Memory B cell (primary cell): ENCODE measurements at regions not wholly inside any gene's neighbourhood (a gene's known extent, or its start where the extent isn't known, plus 50 kb on each side); places are given as distances from the start of the nearest gene placed in this dataset.
"Not testable (repeated sequence)": the region's sequence is repeated elsewhere in the genome, so short reads cannot be mapped to it uniquely, and the experiment has no call there.

Experiments used
- ATAC-seq: fragments of 150-1000 bp; cut with Tn5 transposase; 2 replicates; pipeline ENCODE4 v1.10.0; 2021; ENCODE audit warnings: low read depth, mild to moderate bottlenecking, moderate library complexity
- DNase-seq, 2 donors: peaks; one replicate each; pipeline ENCODE4 v3.0.0; 2022; ENCODE audit warnings: low spot score in 2 of 2
- H3K27ac Mint-ChIP-seq: one replicate; pipeline ENCODE4 v1.8.0; 2022; ENCODE audit warnings: mild to moderate bottlenecking, moderate library complexity, mixed read lengths
- H3K27me3 Mint-ChIP-seq: one replicate; pipeline ENCODE4 v1.8.0; 2022; ENCODE audit warnings: mixed read lengths
- H3K36me3 Mint-ChIP-seq: one replicate; pipeline ENCODE4 v1.8.0; 2022; ENCODE audit warnings: mild to moderate bottlenecking, mixed read lengths
- H3K4me1 Mint-ChIP-seq: one replicate; pipeline ENCODE4 v1.8.0; 2022; ENCODE audit warnings: mixed read lengths
- H3K4me3 Mint-ChIP-seq: one replicate; pipeline ENCODE4 v1.8.0; 2022; ENCODE audit warnings: mild to moderate bottlenecking, moderate library complexity, mixed read lengths
- H3K9me3 Mint-ChIP-seq: one replicate; pipeline ENCODE4 v1.8.0; 2022; ENCODE audit warnings: mixed read lengths

GRCh38 chr2:22037274-22037673 lies 913.5 kb downstream of the TDRD15 start:
- Mint-ChIP-seq H3K27ac (no peak overlapping the region), H3K4me1 (no peaks in the 10 kb centered on the region), H3K9me3 (no peaks in the 10 kb centered on the region), H3K36me3 (no peaks in the 10 kb centered on the region), H3K4me3 (no peak overlapping the region), H3K27me3 (no peaks in the 10 kb centered on the region)
- DNase-seq: no peak
- no peak for ATAC-seq

GRCh38 chr2:22043784-22044183 lies 920.0 kb downstream of the TDRD15 start:
- Mint-ChIP-seq H3K27me3 (no peaks in the 10 kb centered on the region), H3K4me1 (no peaks in the 10 kb centered on the region), H3K27ac (no peak overlapping the region), H3K4me3 (no peak overlapping the region), H3K9me3 (no peaks in the 10 kb centered on the region), H3K36me3 (no peaks in the 10 kb centered on the region)
- ATAC-seq (no peak), DNase-seq (no peak)

GRCh38 chr2:22055784-22056620 lies 932.2 kb downstream of the TDRD15 start:
- Mint-ChIP-seq H3K27ac (no peak overlapping the region), H3K27me3 (no peaks in the 10 kb centered on the region), H3K36me3 (no peaks in the 10 kb centered on the region), H3K4me1 (no peaks in the 10 kb centered on the region), H3K4me3 (no peak overlapping the region), H3K9me3 (peaks cover 2% of the 10 kb centered on the region)
- no peak for DNase-seq
- no peak for ATAC-seq

- DNase-seq (no peak), ATAC-seq (no peak)
- Mint-ChIP-seq H3K36me3 (no peaks in the 10 kb centered on the region), H3K27ac (no peak overlapping the region), H3K27me3 (no peaks in the 10 kb centered on the region), H3K4me1 (no peaks in the 10 kb centered on the region), H3K9me3 (no peaks in the 10 kb centered on the region), H3K4me3 (no peak overlapping the region)
Observed at GRCh38 chr2:22056621-22057132, 932.9 kb downstream of the TDRD15 start.

GRCh38 chr2:22062679-22063078 lies 938.9 kb downstream of the TDRD15 start:
- H3K27me3 Mint-ChIP-seq: no peaks in the 10 kb centered on the region
- H3K36me3 Mint-ChIP-seq: no peaks in the 10 kb centered on the region
- no peaks in the 10 kb centered on the region for H3K9me3 Mint-ChIP-seq

GRCh38 chr2:22076454-22076853 lies 952.7 kb downstream of the TDRD15 start:
- ATAC-seq: no peak
- H3K9me3 Mint-ChIP-seq: peaks cover 4% of the 10 kb centered on the region
- H3K27me3 Mint-ChIP-seq: no peaks in the 10 kb centered on the region
- no peak overlapping the region for H3K27ac Mint-ChIP-seq
- no peaks in the 10 kb centered on the region for H3K36me3 Mint-ChIP-seq
- no peaks in the 10 kb centered on the region for H3K4me1 Mint-ChIP-seq
- no peak overlapping the region for H3K4me3 Mint-ChIP-seq
- DNase-seq: no peak

More at GRCh38 chr2:22062679-22063078, 938.9 kb downstream of the TDRD15 start:
- Mint-ChIP-seq H3K27ac (no peak overlapping the region), H3K4me3 (no peak overlapping the region), H3K4me1 (no peaks in the 10 kb centered on the region)
- ATAC-seq (no peak), DNase-seq (no peak)

- no peaks in the 10 kb centered on the region for H3K27me3 Mint-ChIP-seq
- no peaks in the 10 kb centered on the region for H3K36me3 Mint-ChIP-seq
- H3K9me3 Mint-ChIP-seq: no peaks in the 10 kb centered on the region
- H3K27ac Mint-ChIP-seq: no peak overlapping the region
- DNase-seq (no peak), ATAC-seq (no peak)
- no peaks in the 10 kb centered on the region for H3K4me1 Mint-ChIP-seq
- no peak overlapping the region for H3K4me3 Mint-ChIP-seq
Observed at GRCh38 chr2:22078701-22079100, 954.9 kb downstream of the TDRD15 start.

GRCh38 chr2:22079583-22079982 lies 955.8 kb downstream of the TDRD15 start:
- Mint-ChIP-seq H3K4me1 (no peaks in the 10 kb centered on the region), H3K9me3 (no peaks in the 10 kb centered on the region), H3K4me3 (no peak overlapping the region), H3K27me3 (no peaks in the 10 kb centered on the region), H3K27ac (no peak overlapping the region), H3K36me3 (no peaks in the 10 kb centered on the region)
- ATAC-seq: no peak
- no peak for DNase-seq

- DNase-seq (no peak), ATAC-seq (no peak)
- peaks cover 4% of the 10 kb centered on the region for H3K9me3 Mint-ChIP-seq
- H3K4me1 Mint-ChIP-seq: no peaks in the 10 kb centered on the region
- H3K4me3 Mint-ChIP-seq: no peak overlapping the region
- no peak overlapping the region for H3K27ac Mint-ChIP-seq
- no peaks in the 10 kb centered on the region for H3K27me3 Mint-ChIP-seq
- no peaks in the 10 kb centered on the region for H3K36me3 Mint-ChIP-seq
Observed at GRCh38 chr2:22086726-22087125, 963.0 kb downstream of the TDRD15 start.

- not testable (repeated sequence) for ATAC-seq
Observed at GRCh38 chr2:22103617-22104016, 979.8 kb downstream of the TDRD15 start.

GRCh38 chr2:22110244-22110651 lies 986.5 kb downstream of the TDRD15 start:
- Mint-ChIP-seq H3K27me3 (no peaks in the 10 kb centered on the region), H3K9me3 (no peaks in the 10 kb centered on the region), H3K4me3 (no peak overlapping the region), H3K4me1 (no peaks in the 10 kb centered on the region), H3K36me3 (no peaks in the 10 kb centered on the region), H3K27ac (no peak overlapping the region)
- no peak for ATAC-seq
- DNase-seq: no peak

More at GRCh38 chr2:22103617-22104016, 979.8 kb downstream of the TDRD15 start:
- H3K27ac Mint-ChIP-seq, H3K27me3 Mint-ChIP-seq, H3K9me3 Mint-ChIP-seq, H3K4me3 Mint-ChIP-seq, H3K36me3 Mint-ChIP-seq, DNase-seq, H3K4me1 Mint-ChIP-seq: not testable (repeated sequence)

GRCh38 chr2:22124003-22124402 lies 1000.2 kb downstream of the TDRD15 start:
- H3K9me3 Mint-ChIP-seq: peaks cover 6% of the 10 kb centered on the region
- DNase-seq (no peak), ATAC-seq (no peak)
- H3K27ac Mint-ChIP-seq: no peak overlapping the region
- no peaks in the 10 kb centered on the region for H3K4me1 Mint-ChIP-seq
- H3K27me3 Mint-ChIP-seq: no peaks in the 10 kb centered on the region
- no peaks in the 10 kb centered on the region for H3K36me3 Mint-ChIP-seq
- no peak overlapping the region for H3K4me3 Mint-ChIP-seq

- H3K36me3 Mint-ChIP-seq: no peaks in the 10 kb centered on the region
- H3K27me3 Mint-ChIP-seq: no peaks in the 10 kb centered on the region
- DNase-seq: no peak
- no peak overlapping the region for H3K4me3 Mint-ChIP-seq
- H3K27ac Mint-ChIP-seq: no peak overlapping the region
- no peak for ATAC-seq
- H3K4me1 Mint-ChIP-seq: no peaks in the 10 kb centered on the region
- peaks cover 9% of the 10 kb centered on the region for H3K9me3 Mint-ChIP-seq
Observed at GRCh38 chr2:22126106-22126505, 1002.3 kb downstream of the TDRD15 start.

- ATAC-seq: no peak
- Mint-ChIP-seq H3K4me1 (no peaks in the 10 kb centered on the region), H3K27ac (no peak overlapping the region), H3K27me3 (no peaks in the 10 kb centered on the region), H3K4me3 (no peak overlapping the region), H3K36me3 (no peaks in the 10 kb centered on the region), H3K9me3 (peaks cover 9% of the 10 kb centered on the region)
- DNase-seq: no peak
Observed at GRCh38 chr2:22126978-22127377, 1003.2 kb downstream of the TDRD15 start.

- Mint-ChIP-seq H3K9me3 (peaks cover 11% of the 10 kb centered on the region), H3K4me3 (no peak overlapping the region), H3K27me3 (no peaks in the 10 kb centered on the region), H3K36me3 (no peaks in the 10 kb centered on the region), H3K27ac (no peak overlapping the region), H3K4me1 (no peaks in the 10 kb centered on the region)
- no peak for ATAC-seq
- no peak for DNase-seq
Observed at GRCh38 chr2:22134421-22134820, 1010.7 kb downstream of the TDRD15 start.
